Body of pancreas (tissue), 4 donors: ENCODE measurements at regions not wholly inside any gene's neighbourhood (a gene's known extent, or its start where the extent isn't known, plus 50 kb on each side); places are given as distances from the start of the nearest gene placed in this dataset.

Experiments
- CTCF ChIP-seq, 7 experiments: fragments of 450-650 bp in 4 of 7; fragments of 200-600 bp in 3 of 7; sonication (generic) in 3 of 7; IDR thresholded peaks; one replicate each; pipeline ENCODE4 v1.5.1; 2016 to 2019; ENCODE audit warnings: antibody characterized with exemption in 7 of 7
- POLR2A ChIP-seq, 3 donors: fragments of 450-650 bp; IDR thresholded peaks; one replicate each; pipeline ENCODE4 v1.6.1; 2016; ENCODE audit warnings: antibody characterized with exemption in 3 of 3, mild to moderate bottlenecking in 2 of 3

GRCh38 chr14:44626423-44626822 lies 119.3 kb upstream of the FSCB start:
- TF ChIP-seq CTCF (IDR thresholded peaks at IDR 0.05) = no peak
- no peak for TF ChIP-seq POLR2A (IDR thresholded peaks at IDR 0.05)
